ENCODE measurements at regions not wholly inside any gene's neighbourhood (a gene's known extent, or its start where the extent isn't known, plus 50 kb on each side); places are given as distances from the start of the nearest gene placed in this dataset.

GRCh38 chr10:8288600-8288999, 234.1 kb downstream of the GATA3 start:
- TF ChIP-seq, protein P1, sequence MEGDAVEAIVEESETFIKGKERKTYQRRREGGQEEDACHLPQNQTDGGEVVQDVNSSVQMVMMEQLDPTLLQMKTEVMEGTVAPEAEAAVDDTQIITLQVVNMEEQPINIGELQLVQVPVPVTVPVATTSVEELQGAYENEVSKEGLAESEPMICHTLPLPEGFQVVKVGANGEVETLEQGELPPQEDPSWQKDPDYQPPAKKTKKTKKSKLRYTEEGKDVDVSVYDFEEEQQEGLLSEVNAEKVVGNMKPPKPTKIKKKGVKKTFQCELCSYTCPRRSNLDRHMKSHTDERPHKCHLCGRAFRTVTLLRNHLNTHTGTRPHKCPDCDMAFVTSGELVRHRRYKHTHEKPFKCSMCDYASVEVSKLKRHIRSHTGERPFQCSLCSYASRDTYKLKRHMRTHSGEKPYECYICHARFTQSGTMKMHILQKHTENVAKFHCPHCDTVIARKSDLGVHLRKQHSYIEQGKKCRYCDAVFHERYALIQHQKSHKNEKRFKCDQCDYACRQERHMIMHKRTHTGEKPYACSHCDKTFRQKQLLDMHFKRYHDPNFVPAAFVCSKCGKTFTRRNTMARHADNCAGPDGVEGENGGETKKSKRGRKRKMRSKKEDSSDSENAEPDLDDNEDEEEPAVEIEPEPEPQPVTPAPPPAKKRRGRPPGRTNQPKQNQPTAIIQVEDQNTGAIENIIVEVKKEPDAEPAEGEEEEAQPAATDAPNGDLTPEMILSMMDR (IDR thresholded peaks at IDR 0.05; ENCODE audit: unreplicated experiment) = no peak
- Mint-ChIP-seq H3K4me3 (ENCODE audit: unreplicated experiment) (no peak overlapping the region), H3K9me3 (ENCODE audit: unreplicated experiment) (no peaks in the 10 kb centered on the region)

DNA sequence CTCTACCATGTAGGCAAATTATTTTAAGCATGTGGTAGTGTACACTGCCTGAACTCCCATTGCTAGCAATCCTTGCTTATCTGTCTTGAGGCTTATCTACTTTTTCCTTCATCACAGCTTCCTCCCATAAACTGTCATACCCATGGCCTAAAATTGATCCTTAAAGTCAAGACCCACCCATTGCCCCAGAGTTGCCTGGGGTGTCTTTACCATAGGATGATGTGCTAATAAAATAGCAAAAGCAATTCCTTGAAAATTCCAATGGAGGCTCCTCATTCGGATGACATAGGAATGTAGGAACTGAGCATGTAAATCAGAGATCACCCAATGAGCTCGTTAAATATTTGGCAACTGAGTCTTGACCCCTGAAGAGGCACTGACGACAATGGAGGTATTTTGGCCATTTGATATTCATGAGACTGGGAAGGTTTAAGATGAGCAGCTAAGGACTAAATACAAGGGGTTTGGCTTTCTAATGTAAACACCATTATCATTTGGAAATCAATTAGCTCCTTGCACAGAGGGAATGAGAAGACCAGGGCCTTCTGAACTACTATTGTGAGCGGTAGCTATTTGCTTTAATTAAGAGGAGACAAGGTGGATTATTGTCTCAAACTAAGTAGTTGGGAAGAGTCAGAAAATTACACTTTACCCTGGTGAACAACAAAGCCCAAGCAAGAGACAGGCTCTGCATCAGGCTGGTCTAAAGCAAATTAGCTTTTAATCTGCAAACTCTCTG, 234.9 kb downstream of the GATA3 start:
- no peaks in the 10 kb centered on the region for H3K36me3 Mint-ChIP-seq (ENCODE audit: low read depth, unreplicated experiment)
- H3K27me3 Mint-ChIP-seq (ENCODE audit: unreplicated experiment) = peaks cover 5% of the 10 kb centered on the region
- H3K9me3 Mint-ChIP-seq (ENCODE audit: unreplicated experiment) = no peaks in the 10 kb centered on the region
- DNase-seq (ENCODE audit: low spot score) = no peak
- no peaks in the 10 kb centered on the region for H3K4me1 Mint-ChIP-seq (ENCODE audit: unreplicated experiment)
- TF ChIP-seq, protein P1 (IDR thresholded peaks at IDR 0.05; ENCODE audit: unreplicated experiment) = no peak
- H3K4me3 Mint-ChIP-seq (ENCODE audit: unreplicated experiment) = no peak overlapping the region
- no peak overlapping the region for H3K27ac Mint-ChIP-seq (ENCODE audit: unreplicated experiment)

More at GRCh38 chr10:8288600-8288999, 234.1 kb downstream of the GATA3 start:
- DNase-seq (ENCODE audit: low spot score) = no peak
- no peak overlapping the region for H3K27ac Mint-ChIP-seq (ENCODE audit: unreplicated experiment)
- no peaks in the 10 kb centered on the region for H3K36me3 Mint-ChIP-seq (ENCODE audit: low read depth, unreplicated experiment)
- peaks cover 5% of the 10 kb centered on the region for H3K27me3 Mint-ChIP-seq (ENCODE audit: unreplicated experiment)
- H3K4me1 Mint-ChIP-seq (ENCODE audit: unreplicated experiment) = no peaks in the 10 kb centered on the region

DNA sequence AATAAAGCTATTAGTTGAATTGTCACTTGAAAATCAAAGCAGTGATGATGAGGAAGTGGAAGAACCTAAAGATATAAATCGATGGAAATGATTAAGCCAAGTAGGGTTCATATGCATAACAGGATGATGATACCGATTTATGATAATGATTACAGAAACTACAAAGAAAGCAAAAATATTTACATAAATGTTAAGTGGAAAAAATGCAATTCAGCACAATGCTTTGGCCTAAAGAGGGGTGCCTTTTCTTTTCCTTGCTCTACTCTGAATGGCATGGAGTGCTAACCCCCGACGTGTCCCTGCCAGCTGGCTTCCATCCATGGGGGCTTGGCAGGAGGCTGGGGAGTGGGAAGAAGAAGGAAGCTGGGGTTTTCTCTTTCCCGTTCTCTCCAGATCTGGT, 240.3 kb downstream of the GATA3 start:
- Mint-ChIP-seq H3K9me3 (ENCODE audit: unreplicated experiment) (no peaks in the 10 kb centered on the region), H3K4me3 (ENCODE audit: unreplicated experiment) (no peak overlapping the region), H3K4me1 (ENCODE audit: unreplicated experiment) (peaks cover 14% of the 10 kb centered on the region), H3K27ac (ENCODE audit: unreplicated experiment) (no peak overlapping the region), H3K27me3 (ENCODE audit: unreplicated experiment) (peaks cover 2% of the 10 kb centered on the region), H3K36me3 (ENCODE audit: low read depth, unreplicated experiment) (no peaks in the 10 kb centered on the region)
- DNase-seq (ENCODE audit: low spot score) = no peak
- TF ChIP-seq, protein P1 (IDR thresholded peaks at IDR 0.05; ENCODE audit: unreplicated experiment) = no peak

DNA sequence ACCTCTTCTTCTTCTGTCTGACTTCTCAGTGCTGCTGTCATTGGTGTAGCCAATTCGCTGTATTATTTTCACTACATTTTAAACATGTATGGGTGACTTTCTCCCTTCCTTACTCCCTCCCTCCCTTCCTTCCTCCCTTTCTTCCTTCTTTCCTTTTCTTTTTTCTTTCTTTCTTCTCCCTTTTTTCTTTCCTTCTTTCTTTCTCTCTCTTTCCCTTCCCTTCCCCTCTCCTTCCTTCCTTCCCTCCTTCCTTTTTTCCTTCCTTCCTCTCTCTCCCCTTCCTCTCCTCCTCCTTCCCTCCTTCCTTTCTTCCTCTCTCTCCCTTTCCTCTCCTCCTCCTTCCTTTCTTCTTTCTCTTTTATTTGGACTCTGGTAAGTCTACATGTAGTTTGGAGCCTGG, 240.8 kb downstream of the GATA3 start:
- peaks cover 2% of the 10 kb centered on the region for H3K27me3 Mint-ChIP-seq (ENCODE audit: unreplicated experiment)
- DNase-seq (ENCODE audit: low spot score) = no peak
- no peak overlapping the region for H3K4me3 Mint-ChIP-seq (ENCODE audit: unreplicated experiment)
- H3K36me3 Mint-ChIP-seq (ENCODE audit: low read depth, unreplicated experiment) = no peaks in the 10 kb centered on the region
- H3K4me1 Mint-ChIP-seq (ENCODE audit: unreplicated experiment) = peaks cover 14% of the 10 kb centered on the region
- TF ChIP-seq, protein P1 (IDR thresholded peaks at IDR 0.05; ENCODE audit: unreplicated experiment) = no peak
- H3K9me3 Mint-ChIP-seq (ENCODE audit: unreplicated experiment) = no peaks in the 10 kb centered on the region
- H3K27ac Mint-ChIP-seq (ENCODE audit: unreplicated experiment) = no peak overlapping the region

- H3K9me3 Mint-ChIP-seq (ENCODE audit: unreplicated experiment) = no peaks in the 10 kb centered on the region
- TF ChIP-seq, protein P1 (IDR thresholded peaks at IDR 0.05; ENCODE audit: unreplicated experiment) = no peak
- no peak overlapping the region for H3K4me3 Mint-ChIP-seq (ENCODE audit: unreplicated experiment)
- no peak overlapping the region for H3K27ac Mint-ChIP-seq (ENCODE audit: unreplicated experiment)
- H3K4me1 Mint-ChIP-seq (ENCODE audit: unreplicated experiment) = peaks cover 14% of the 10 kb centered on the region
- DNase-seq (ENCODE audit: low spot score) = no peak
- no peaks in the 10 kb centered on the region for H3K36me3 Mint-ChIP-seq (ENCODE audit: low read depth, unreplicated experiment)
- H3K27me3 Mint-ChIP-seq (ENCODE audit: unreplicated experiment) = no peaks in the 10 kb centered on the region
Measured at GRCh38 chr10:8296090-8296733, 241.7 kb downstream of the GATA3 start.
